ENCODE measurements at regions not wholly inside any gene's neighbourhood (a gene's known extent, or its start where the extent isn't known, plus 50 kb on each side); places are given as distances from the start of the nearest gene placed in this dataset.
"Not testable (repeated sequence)": the region's sequence is repeated elsewhere in the genome, so short reads cannot be mapped to it uniquely, and the experiment has no call there.

DNA sequence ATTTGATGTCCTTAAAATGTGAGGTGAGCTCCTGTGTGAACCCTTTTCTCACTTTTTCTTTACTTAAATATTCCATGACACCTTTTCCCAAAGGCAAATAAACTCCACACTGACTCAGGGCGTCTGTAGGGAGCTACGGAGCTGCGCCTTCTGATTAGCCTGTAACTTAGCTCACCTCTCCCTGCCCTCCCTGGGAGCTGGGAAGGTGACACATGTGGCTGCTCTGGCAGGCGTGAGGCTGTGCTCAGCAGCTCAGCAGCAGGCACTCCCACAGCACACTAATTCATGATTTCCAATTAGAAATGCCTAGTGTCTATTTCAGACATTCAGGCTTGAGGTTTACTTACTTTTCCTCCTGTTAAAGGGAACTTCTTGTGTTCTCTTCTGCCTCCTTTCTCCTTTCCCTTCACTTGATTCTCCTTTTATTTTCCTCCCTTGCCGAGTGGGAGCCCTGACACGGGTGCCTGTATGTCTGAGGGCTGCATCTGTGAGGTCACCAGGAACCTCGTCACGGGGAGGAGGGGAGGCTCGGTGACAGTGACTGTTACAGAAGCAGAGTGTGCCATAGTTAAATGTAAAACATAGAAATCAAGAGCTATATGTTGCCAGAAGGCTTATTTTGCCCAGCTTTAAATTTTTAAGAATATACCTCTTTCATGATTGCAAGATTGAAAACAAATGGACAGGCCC lies 437.1 kb downstream of the DCDC2C start:
- DNase-seq: no peak

DNA sequence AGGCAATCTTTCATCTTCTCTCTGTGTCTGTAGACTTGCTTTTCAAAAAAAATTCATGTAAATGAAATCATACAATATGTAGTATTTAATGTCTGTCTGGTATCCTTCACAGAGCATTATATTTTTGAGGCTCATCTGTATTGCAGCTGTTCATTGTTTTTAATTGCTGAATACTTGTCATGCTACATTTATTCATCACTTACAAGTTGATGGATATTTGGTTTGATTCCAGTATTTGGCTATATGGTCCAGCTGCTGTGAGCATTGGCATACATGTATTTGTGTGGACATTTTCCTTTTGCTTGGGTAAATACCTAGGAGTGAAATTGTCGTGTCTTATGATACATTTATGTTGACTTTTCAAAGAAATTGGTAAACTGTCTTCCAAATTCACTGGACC lies 441.4 kb downstream of the DCDC2C start:
- DNase-seq: no peak

DNA sequence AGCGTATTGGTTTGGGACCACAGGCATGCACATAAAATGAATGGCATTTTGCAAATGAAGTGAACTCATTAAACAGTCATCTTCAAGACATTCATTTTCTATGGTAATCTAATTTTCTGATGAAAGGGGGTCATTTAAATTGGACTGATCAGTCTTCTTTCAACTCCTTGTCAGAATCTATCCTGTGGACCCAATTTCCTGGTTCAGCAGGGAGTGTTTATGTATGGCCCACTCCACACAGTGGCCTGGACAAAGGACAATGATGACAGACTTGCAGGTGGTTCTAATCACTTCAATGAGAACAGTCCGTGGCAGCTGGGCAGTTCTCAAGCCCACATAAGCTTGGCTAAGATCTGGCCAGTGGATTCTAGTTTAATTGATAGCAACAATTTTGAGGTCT lies 448.1 kb downstream of the DCDC2C start:
- no peak for DNase-seq

DNA sequence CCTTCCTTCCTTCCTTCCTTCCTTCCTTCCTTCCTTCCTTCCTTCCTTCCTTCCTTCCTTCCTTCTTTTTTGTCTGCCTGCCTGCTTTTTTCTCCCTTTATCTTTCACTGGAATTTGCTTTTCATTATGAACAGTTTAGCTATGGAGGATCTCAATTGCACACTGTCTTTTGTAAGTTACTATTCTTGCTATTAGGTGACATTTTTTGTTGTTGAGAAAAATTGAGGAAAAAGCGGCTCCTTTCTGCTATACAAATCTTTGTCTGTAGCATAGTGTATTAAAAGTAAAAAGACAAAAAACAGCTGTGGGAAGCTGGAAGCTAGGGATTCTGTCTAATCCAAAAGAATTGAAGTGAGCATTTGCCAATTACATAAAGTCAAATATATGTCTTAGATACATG lies 448.7 kb downstream of the DCDC2C start:
- no peak for DNase-seq

DNA sequence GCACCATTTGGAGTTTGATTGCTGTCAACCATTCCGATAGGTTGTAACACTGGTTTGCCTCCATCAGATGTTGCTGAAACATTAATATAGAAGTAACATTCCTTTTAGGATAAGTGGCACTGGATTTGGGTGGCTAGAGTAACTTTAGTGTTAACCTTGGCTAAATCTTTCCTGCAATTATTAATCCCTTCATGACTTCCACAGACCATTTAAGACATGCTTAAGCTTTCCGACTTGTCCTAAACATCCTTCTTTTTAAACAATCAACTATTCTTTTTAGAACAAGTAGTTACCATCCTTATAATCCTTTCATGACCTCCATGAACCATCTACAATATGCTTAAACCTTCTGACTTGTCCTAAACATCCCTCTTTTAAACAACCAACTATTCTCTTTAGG lies 465.5 kb downstream of the DCDC2C start:
- DNase-seq: no peak

DNA sequence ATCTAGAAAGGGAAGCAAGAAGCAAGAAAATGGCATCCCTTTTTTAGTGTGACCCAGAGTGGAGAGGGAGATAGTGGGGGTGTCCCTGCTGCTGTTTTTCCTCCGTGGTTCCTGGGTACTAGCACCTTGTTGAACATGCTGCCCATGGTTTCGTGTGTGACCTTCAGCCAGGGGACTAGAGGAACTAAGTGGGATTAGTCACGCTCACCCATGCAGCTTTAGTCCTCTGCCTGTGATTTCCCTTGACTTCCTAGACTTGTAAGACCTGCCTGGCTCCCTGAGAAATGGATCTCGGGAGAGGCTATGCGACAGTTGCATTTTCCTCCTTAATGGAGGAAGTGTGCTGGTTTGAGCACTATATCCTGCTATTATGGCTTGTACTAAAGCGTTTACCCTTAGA lies 471.4 kb downstream of the DCDC2C start:
- no peak for DNase-seq

DNA sequence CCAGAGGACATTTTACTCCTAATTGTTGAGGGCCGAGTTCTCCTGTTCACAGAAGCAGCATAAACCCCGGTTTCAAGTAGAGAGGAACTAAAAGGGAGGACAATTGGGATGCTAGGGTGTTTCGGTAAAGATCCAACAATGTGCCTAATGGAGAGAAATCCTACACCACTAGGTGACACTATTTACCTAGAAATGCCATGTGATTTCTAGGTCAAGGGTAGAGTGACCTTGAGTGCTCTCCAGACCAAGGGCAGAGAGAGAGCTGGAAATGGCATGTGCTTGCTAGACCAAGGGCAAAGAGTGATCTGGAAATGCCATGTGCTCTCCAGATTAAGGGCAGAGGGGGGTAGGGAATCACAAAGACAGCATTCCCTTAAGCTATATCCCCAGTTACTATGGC lies 472.0 kb downstream of the DCDC2C start:
- no peak for DNase-seq

DNA sequence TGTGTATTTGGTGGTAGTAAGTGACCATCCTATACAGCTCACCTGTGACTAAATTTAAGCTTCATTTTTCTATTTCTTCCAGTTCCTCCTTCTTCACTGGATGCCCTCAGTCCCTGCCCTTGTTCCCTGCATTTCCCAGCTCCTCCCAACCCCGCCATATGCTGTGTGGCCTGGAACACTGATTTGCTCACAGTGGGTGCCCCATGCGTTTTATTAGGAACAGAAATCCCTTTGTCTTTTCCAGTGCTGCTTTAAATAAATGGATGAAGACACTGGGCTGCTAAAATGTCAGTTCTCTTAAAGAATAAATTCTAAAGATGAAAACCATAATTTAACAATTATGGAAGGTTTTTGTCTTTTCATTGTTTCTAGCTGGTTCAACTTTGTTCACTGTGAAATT lies 477.3 kb downstream of the DCDC2C start:
- no peak for DNase-seq

DNA sequence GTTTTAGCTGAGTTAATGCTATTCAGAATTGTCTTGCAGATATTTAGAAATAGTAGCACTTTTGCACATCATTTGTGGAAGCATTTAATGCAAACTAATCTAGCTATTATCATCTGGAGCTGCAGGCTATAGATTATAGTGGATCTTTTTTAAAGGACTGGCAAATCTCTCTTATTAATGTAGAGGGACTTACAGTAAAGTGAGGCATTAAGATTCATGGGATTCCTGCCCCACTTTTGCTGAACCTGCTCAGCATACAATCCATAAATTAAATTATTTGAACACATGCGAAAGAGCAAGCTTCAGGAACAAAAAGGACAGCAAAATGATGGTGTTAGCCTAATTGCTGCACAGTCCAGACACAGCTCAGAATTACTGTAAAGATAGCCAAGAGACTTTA lies 477.7 kb downstream of the DCDC2C start:
- DNase-seq: no peak

DNA sequence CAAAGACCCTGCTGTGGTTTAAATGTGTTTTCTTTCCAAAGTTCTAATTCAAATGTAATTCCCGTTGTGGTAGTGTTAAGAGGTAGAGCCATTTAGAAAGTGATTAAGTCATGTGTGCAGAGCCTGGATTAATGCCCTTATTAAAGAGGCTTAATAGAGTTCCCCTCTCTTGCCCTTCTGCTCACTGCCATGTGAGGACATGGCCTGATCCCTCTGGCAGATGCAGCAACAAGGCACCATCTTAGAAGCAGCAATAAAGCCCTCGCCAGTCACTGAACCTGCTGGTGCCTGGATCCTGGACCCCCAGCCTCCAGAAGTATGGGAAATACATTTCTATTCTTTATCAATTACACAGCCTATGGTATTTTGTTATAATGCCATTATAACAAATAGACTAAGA lies 485.2 kb downstream of the DCDC2C start:
- DNase-seq: no peak

DNA sequence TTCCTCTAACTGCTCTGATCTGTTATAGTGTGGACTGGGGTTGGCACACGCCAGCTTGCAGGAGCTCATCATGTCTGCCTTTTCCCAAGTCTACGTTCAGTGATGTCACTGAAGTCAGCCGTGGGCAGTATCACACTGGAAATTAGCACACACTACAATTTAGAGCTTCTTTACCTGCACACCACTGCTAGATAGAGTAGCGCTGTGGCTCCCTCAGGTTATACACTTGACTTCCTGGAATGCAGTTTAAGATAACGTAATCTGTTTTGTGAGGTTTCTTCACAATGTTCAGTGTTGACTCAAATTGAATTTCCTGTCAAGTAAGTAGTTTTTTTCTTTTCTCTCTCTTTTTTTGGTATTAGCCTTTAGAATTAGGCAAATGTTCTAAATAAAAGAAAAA lies 487.2 kb downstream of the DCDC2C start:
- DNase-seq: no peak

DNA sequence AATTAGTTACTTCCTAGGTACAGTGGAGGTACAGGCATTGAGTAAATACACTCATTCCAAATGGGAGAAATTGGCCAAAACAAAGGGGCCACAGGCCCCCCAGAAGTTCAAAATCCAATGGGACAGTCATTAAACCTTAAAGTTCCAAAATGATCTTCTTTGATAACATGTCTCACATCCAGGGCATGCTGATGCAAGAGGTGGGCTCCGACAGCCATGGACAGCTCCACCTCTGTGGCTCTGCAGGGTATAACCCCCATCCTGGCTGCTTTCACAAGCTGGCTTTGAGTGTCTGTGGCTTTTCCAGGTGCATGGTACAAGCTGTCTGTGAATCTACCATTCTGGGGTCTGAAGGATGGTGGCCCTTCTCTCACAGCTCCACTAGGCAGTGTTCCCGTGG lies 488.7 kb downstream of the DCDC2C start:
- DNase-seq: no peak

DNA sequence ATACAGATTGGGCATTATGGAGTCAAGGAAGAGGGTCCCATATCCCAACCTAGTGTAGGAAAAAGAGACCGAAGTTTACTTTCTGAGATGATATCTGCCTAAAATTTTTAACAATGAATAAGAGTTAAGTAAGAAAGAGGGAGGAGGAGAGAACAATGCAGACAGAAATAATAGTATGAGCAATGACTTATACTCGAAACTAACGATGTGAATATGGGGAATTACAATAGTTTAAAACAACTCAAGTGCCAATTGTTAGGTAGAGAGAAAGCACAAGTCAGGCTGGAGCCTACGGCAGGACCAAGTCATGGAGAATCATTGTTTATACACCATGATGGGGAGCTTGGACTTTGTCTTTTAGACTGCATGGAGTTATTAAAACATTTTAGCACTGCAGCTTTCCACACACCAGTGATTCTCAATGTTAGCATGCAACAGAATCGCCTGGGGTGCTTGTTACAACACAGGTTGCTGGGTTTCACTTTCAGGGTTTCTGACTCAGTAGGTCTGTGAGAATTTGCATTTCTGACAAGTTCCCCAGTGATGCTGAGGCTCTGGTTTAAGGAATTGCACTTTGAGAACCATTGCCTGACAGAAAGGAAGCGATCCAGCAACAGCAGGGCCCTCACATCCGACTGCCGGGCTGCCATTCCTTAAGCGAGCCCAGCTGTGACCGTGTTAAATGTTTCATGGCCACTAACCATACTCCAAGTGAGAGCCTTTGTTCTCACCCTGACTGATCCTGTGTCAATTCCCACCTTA lies 511.2 kb downstream of the DCDC2C start:
- no peak for DNase-seq

DNA sequence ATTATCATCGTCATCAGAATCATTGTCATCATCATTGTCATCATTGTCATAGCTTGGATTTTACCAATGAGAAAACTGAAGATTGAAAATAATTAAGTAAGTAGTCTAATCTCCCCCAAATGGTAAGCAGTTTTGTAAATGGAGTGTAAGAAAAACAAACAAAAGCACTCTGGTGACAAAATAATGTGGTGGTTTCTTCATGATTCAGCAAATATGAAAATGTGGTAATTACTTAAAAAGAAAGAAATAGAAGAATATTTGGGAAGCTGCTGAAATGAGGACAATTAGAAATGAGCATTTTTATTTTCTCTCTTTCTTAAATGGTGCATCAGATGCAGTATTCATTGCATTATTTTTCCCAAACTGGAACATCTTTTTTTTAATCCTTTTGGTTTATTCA lies 514.4 kb downstream of the DCDC2C start:
- no peak for DNase-seq

DNA sequence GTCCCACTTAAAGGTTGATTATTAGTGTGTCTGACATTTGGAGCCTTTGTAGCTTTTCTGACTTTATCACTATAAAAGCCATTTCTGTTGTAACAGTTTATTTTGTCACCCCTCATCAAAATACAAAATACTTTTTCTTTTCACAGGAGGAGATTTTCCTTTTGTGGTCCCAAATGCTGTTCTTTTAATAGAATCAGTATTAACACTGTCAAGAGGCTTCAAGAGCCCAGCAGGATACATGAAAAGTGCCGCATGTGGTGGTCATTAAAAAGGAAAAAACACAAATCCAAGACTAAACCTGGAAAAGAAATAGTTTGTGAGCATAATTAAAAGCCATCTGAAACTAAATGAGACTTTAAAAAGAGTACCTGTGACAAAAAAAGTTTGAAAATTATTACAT lies 515.7 kb downstream of the DCDC2C start:
- no peak for DNase-seq

DNA sequence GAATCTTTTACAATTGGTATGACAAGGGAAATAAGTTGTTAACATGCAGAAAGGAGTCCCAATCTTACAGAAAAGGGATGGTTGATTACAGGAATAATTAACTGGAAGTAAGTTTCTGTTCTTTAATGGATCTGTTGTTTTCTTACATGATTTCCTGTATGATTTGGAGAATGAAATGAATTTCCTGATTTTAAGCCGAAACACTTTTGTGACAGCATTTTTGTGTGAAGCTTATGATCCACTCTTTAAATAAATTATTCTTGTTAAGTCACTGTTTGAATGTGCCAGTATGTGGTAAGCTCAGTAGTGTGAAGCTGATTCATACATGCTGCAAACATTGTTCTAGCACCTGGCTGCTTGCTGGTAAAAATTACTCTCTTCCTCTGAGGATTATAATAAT lies 516.2 kb downstream of the DCDC2C start:
- DNase-seq: no peak

DNA sequence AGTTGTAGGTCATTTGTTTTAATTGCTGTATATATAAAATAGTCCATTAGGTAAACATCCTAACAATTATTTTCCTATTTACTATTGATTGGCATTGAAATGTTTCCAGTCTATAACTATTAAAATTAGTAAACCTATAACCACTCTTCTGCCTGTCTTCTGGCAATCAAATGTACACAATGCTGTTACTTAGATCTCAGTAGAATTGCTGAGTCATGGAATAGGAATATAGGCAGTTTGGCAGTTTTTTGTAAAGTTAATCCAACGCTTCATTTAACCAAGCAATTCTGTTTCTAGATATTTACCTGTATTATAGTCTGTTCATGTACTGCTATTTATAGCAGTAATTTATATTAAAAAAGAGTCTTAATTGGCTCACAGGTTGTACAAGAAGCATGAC lies 518.1 kb downstream of the DCDC2C start:
- no peak for DNase-seq

DNA sequence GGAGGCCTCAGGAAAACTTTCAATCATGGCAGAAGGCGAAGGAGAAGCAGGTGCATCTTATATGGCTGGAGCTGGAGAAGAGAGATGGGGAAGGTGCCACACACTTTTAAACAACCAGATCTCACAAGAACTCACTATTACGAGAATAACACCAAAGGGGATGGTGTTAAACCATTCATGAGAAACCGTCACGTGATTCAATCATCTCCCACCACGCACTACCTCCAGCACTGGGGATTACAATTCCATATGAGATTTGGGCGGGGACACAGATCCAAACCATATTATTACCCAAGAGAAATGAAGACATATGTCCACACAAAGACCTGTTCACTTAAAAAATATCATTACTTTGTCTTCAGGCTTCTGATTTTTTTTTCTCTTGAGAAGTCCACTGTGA lies 518.5 kb downstream of the DCDC2C start:
- DNase-seq: no peak

DNA sequence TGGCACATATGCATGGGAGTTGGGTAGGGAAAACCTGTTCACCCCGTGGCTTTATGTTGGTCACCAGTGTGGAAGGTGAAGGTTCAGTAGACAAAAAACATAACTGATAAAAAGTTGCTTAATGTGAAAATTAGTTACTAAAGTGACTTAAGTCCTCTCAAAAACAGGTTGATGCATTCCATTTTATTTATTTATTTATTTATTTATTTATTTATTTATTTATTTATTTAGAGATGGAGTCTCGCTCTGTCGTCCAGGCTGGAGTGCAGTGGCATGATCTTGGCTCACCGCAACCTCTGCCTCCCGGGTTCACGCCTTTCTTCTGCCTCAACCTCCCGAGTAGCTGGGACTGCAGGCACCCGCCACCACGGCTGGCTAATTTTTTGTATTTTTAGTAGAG lies 541.0 kb downstream of the DCDC2C start:
- not testable (repeated sequence) for DNase-seq

DNA sequence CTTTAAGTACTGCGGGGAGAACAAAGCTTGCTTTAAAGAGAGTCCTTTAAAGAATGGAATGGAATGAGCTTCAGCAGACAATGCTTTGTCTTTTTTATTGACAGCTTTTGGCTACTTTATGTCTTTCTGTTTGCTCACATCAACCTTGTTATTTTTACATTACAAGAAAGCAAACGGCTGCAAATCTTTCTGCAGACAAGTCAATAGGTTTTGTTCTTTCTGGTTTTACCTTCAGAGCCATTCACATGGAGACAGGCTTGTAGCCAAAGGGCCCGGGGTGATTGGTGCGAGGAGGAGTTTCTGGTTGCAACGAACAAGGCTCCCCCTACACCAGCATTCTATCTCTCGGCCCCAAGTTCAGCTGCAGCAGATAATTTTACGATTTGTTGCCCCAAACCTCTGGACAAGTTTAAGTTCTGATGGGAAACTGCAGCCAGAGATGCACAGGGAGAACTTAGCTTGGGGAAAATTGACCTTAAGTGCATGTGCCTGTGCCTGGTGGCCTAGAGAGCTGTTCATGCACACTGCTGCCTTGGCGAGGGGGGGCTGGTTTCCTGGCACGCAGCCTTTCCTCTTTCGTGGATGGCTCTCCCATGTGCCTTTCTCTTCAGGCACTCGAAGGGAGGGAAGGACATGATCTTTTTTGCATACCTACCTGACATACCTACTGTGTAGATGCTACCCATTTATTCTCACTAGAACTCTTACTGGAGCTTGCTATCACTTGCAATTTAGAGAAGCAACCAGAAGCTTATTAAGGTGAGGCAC lies 543.2 kb downstream of the DCDC2C start:
- no peak for DNase-seq

DNA sequence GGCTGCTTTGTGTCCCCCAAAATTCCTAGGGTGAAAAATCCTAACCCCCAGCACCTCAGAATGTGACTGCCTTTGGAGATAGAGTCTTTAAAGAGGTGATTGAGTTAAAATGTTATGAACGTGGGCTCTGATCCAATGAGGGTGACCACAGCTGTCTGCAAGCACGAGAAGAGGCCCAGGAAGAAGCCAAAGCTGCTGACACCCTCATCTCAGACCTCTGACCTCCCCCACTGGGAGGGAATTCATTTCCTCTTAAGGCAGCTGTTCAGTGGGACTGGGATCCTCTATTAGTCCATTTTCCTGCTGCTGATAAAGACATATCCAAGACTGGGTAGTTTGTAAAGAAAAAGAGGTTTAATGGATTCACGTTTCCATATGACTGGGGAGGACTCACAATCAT lies 544.4 kb downstream of the DCDC2C start:
- no peak for DNase-seq

DNA sequence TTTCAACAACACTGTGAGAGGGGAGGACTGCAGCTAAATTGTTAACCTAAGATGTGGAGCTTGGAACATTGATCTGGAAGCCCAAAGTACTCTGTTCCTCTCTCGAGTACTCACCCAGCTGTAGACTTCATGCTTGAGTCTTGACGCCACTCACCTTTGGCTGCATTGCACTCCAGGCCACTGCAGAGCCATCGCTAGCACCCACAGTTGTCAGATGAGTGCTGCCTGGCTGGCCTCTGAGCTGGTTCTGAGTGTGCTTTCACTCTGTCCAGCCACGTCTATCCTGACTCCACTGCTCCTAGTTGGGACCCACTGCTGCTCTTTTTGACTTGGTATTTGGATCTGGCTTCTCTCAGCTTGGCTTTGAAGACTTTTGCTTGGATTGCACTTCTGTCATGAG lies 552.1 kb downstream of the DCDC2C start:
- DNase-seq: no peak

DNA sequence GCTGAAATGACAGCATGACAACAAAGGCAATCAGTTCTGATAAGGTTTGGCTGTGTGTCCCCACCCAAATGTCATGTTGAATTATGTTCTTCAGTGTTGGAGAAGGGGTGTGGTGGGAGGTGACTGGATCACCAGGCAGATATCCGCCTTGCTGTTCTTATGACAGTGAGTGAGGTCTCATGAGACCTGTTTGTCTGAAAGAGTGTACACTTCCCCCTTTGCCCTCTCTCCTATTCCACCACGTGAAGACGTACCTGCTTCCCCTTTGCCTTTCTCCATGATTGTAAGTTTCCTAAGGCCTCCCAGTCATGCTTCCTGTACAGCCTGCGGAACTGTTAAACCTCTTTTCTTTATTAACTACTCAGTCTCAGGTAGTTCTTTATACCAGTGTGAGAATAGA lies 553.0 kb downstream of the DCDC2C start:
- no peak for DNase-seq

DNA sequence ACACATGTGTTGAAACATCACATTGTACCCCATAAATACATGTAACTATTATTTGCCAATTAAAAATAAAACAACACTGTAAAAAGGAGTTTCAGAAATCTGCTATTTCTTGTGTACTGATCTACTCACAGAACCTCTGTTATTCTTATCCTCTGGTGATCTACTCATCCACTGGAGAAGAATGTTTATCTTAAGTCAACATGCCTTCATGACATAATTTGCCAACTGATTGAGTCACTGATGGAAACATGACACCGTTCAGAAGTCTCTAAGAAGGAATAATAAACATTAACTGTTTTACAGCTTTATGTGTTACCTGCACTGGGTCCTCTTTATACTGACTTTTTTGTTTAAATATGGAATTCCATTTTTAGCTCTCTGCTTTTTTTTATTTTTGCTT lies 555.2 kb downstream of the DCDC2C start:
- no peak for DNase-seq

All from RPMI8226 (cell line).